ENCODE measurements at regions not wholly inside any gene's neighbourhood (a gene's known extent, or its start where the extent isn't known, plus 50 kb on each side); places are given as distances from the start of the nearest gene placed in this dataset.

- 75% methylated on average over 5 of the region's 5 CpGs for WGBS (ENCODE audit: insufficient coverage, insufficient replicate concordance, low lambda C conversion rate, missing lambda C conversion rate)
- in situ Hi-C loops (cut with MboI) (no loop called here), intact Hi-C loops (cut with micrococcal nuclease; ENCODE audit: unreplicated experiment) (no loop called here)
- no peak overlapping the region for H2AFZ ChIP-seq (ENCODE audit: control insufficient read depth, low read depth, low read length)
- no peaks in the 10 kb centered on the region; a peak in 1 of 4 replicates for H3K27me3 ChIP-seq (replicated peaks in 1 of 2; ENCODE audit: control insufficient read depth in 2 of 2, insufficient read depth in 2 of 2, low read length in 1 of 2)
- no peaks in the 10 kb centered on the region for H4K20me1 ChIP-seq (ENCODE audit: control insufficient read depth, insufficient read depth)
- ChIA-PET POLR2A (no interaction called here), CTCF (interaction anchor here (1.7 to 2.3 kb wide), 2 partner anchors 19 to 26 kb away, joined by 6 to 7 read pairs; no protein-coding TSS in a partner anchor), SMC1A (ENCODE audit: uncharacterized antibody, unreplicated experiment) (interaction anchor here (0.7 to 1.9 kb wide), 3 partner anchors 10 to 40 kb away, joined by 3 to 6 read pairs (median 4); no protein-coding TSS in a partner anchor), RAD21 (ENCODE audit: unreplicated experiment) (interaction anchor here (0.7 kb wide), 1 partner anchor 19 kb away, joined by 3 read pairs; no protein-coding TSS in a partner anchor)
- BruUV-seq (replicated peaks) = no TSS peak
- FAIRE-seq = no peak
- H3K4me1 ChIP-seq (ENCODE audit: control insufficient read depth, insufficient read depth, low read length) = peaks cover 11% of the 10 kb centered on the region
- ATAC-seq = no peak
- no peak overlapping the region for H3K9ac ChIP-seq (ENCODE audit: control insufficient read depth, insufficient read depth, low read length)
- no peak overlapping the region for H3K27ac ChIP-seq (ENCODE audit: control insufficient read depth, insufficient read depth)
- H3K36me3 ChIP-seq (ENCODE audit: control insufficient read depth in 2 of 2, insufficient read depth in 2 of 2, low read length in 1 of 2) = no peaks in the 10 kb centered on the region
- no peak for DNase-seq (ENCODE audit: low read depth, low spot score)
- H3K4me2 ChIP-seq (ENCODE audit: control insufficient read depth, insufficient read depth) = no peak overlapping the region
- H3K79me2 ChIP-seq (ENCODE audit: control insufficient read depth, insufficient read depth, low read length) = no peaks in the 10 kb centered on the region
- H3K9me3 ChIP-seq (replicated peaks; ENCODE audit: control insufficient read depth, insufficient read depth, low read length) = peaks cover 1% of the 10 kb centered on the region; the same call in 1 of the 3 replicates
- H3K4me3 ChIP-seq = no peak overlapping the region
- no peak for TF ChIP-seq POLR2A (IDR thresholded peaks at IDR 0.05; ENCODE audit: low read depth, low read length)
- TF ChIP-seq CBX5 (IDR thresholded peaks at IDR 0.05; ENCODE audit: low read depth) = no peak
- no peak for TF ChIP-seq MTA2 (IDR thresholded peaks at IDR 0.05; ENCODE audit: low read depth)
- TF ChIP-seq ZBED1 (IDR thresholded peaks at IDR 0.05; ENCODE audit: borderline replicate concordance) = no peak
- no peak for TF ChIP-seq POLR2AphosphoS2 (IDR thresholded peaks at IDR 0.05; ENCODE audit: low read depth, low read length)
- TF ChIP-seq ZNF24 (IDR thresholded peaks at IDR 0.05) = no peak
- TF ChIP-seq BHLHE40 (IDR thresholded peaks at IDR 0.05; ENCODE audit: borderline replicate concordance in 1 of 2, low read depth in 2 of 2, low read length in 1 of 2) = no peak
- TF ChIP-seq NKRF (conservative IDR thresholded peaks at IDR 0.05) = no peak
- TF ChIP-seq MLLT1 (IDR thresholded peaks at IDR 0.05) = no peak
- no peak for TF ChIP-seq FOS (IDR thresholded peaks at IDR 0.05; ENCODE audit: borderline replicate concordance, extremely low read depth, insufficient read length)
- TF ChIP-seq, protein P1, sequence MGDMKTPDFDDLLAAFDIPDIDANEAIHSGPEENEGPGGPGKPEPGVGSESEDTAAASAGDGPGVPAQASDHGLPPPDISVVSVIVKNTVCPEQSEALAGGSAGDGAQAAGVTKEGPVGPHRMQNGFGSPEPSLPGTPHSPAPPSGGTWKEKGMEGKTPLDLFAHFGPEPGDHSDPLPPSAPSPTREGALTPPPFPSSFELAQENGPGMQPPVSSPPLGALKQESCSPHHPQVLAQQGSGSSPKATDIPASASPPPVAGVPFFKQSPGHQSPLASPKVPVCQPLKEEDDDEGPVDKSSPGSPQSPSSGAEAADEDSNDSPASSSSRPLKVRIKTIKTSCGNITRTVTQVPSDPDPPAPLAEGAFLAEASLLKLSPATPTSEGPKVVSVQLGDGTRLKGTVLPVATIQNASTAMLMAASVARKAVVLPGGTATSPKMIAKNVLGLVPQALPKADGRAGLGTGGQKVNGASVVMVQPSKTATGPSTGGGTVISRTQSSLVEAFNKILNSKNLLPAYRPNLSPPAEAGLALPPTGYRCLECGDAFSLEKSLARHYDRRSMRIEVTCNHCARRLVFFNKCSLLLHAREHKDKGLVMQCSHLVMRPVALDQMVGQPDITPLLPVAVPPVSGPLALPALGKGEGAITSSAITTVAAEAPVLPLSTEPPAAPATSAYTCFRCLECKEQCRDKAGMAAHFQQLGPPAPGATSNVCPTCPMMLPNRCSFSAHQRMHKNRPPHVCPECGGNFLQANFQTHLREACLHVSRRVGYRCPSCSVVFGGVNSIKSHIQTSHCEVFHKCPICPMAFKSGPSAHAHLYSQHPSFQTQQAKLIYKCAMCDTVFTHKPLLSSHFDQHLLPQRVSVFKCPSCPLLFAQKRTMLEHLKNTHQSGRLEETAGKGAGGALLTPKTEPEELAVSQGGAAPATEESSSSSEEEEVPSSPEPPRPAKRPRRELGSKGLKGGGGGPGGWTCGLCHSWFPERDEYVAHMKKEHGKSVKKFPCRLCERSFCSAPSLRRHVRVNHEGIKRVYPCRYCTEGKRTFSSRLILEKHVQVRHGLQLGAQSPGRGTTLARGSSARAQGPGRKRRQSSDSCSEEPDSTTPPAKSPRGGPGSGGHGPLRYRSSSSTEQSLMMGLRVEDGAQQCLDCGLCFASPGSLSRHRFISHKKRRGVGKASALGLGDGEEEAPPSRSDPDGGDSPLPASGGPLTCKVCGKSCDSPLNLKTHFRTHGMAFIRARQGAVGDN (IDR thresholded peaks at IDR 0.05) = no peak
- no peak for TF ChIP-seq KLF5 (IDR thresholded peaks at IDR 0.05; ENCODE audit: partially characterized antibody)
- TF ChIP-seq SUZ12 (IDR thresholded peaks at IDR 0.05; ENCODE audit: unreplicated experiment) = no peak
- TF ChIP-seq BMI1 (IDR thresholded peaks at IDR 0.05; ENCODE audit: borderline replicate concordance) = no peak
- TF ChIP-seq, protein P2, sequence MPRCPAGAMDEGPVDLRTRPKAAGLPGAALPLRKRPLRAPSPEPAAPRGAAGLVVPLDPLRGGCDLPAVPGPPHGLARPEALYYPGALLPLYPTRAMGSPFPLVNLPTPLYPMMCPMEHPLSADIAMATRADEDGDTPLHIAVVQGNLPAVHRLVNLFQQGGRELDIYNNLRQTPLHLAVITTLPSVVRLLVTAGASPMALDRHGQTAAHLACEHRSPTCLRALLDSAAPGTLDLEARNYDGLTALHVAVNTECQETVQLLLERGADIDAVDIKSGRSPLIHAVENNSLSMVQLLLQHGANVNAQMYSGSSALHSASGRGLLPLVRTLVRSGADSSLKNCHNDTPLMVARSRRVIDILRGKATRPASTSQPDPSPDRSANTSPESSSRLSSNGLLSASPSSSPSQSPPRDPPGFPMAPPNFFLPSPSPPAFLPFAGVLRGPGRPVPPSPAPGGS (IDR thresholded peaks at IDR 0.05; ENCODE audit: borderline replicate concordance, insufficient read depth, low read depth, low read length, poor library complexity, severe bottlenecking) = no peak
- TF ChIP-seq PAX5 (IDR thresholded peaks at IDR 0.05; ENCODE audit: borderline replicate concordance, low read depth, low read length) = no peak
- TF ChIP-seq NR2F1 (conservative IDR thresholded peaks at IDR 0.05) = no peak
These were observed 117.6 kb downstream of the C5orf15 start for GRCh38 chr5:133850811-133851210.
